Esophagus (tissue), 2 donors: ENCODE measurements at regions not wholly inside any gene's neighbourhood (a gene's known extent, or its start where the extent isn't known, plus 50 kb on each side); places are given as distances from the start of the nearest gene placed in this dataset.

Experiments
- H3K27ac ChIP-seq, 2 donors: one replicate each; pipeline ENCODE4 v1.5.1; 2013; ENCODE audit warnings: low read depth in 2 of 2, mild to moderate bottlenecking in 2 of 2, inconsistent platforms in 1 of 2, low read length in 1 of 2, moderate library complexity in 1 of 2
- H3K27me3 ChIP-seq, 2 donors: one replicate each; pipeline ENCODE4 v1.6.1; 2013; ENCODE audit warnings: low read length in 2 of 2, control low read depth in 1 of 2, mild to moderate bottlenecking in 1 of 2; ENCODE audit not compliant: insufficient read depth in 2 of 2, control insufficient read depth in 1 of 2
- H3K36me3 ChIP-seq, 2 donors: one replicate each; pipeline ENCODE4 v1.6.1; 2013; ENCODE audit warnings: low read length in 1 of 2; ENCODE audit not compliant: control insufficient read depth in 2 of 2, insufficient read depth in 2 of 2
- H3K4me1 ChIP-seq, 2 donors: one replicate each; pipeline ENCODE4 v1.6.1; 2013; ENCODE audit warnings: low read length in 1 of 2; ENCODE audit not compliant: control insufficient read depth in 2 of 2, insufficient read depth in 2 of 2
- H3K4me3 ChIP-seq, 2 donors: one replicate each; pipeline ENCODE4 v1.5.1; 2013; ENCODE audit warnings: low read length in 2 of 2, mild to moderate bottlenecking in 2 of 2, low read depth in 1 of 2, moderate library complexity in 1 of 2
- H3K9me3 ChIP-seq, 2 donors: one replicate each; pipeline ENCODE4 v1.6.1; 2013; ENCODE audit warnings: mild to moderate bottlenecking in 2 of 2, low read depth in 1 of 2, low read length in 1 of 2, moderate library complexity in 1 of 2; ENCODE audit not compliant: control insufficient read depth in 2 of 2, insufficient read depth in 1 of 2
- whole genome bisulfite sequencing, 2 donors: extraction: QIAGEN DNeasy Blood & Tissue Kit; methylation state at CpG; one replicate each; pipeline ENCODE4 v1.1.7; 2013; 5-methylcytosine and 5-hydroxymethylcytosine counted together
- donor health status: healthy with polysubstance abuse.
- donor health status: Bipolar disorder and iron deficiency.

DNA sequence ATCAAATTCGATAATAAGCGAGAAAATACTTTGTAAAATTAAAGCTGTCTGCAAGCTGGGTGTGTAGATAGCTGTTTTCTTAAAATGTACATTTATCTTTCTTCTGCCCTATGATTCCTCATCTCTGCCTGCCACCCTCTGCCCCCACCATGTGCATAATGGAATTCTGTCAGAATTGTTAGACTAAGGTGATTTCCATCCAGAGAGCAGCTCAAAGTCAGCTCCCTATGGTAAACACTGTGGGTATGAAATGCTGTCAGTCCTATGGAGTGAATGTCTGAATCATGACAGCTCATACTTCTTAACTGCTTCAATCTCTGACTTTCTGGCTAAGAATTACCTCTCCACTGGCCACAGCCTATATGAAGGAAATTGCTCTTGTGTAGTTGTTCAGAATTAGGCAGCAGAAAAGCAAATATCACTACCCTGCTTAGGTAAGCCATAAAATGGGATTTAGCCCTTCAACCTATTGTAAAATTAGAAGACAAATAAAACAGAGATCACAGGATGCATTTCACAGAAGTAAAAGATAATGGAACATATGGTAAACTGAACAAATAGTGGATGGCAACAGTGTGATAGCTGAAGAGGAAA is 137.7 kb downstream of the CD8B2 start:
- H3K27me3 ChIP-seq = no peaks in the 10 kb centered on the region
- no peak overlapping the region for H3K4me3 ChIP-seq
- H3K4me1 ChIP-seq = no peaks in the 10 kb centered on the region
- H3K36me3 ChIP-seq = no peaks in the 10 kb centered on the region
- 89 to 96% methylated on average over 2 of the region's 2 CpGs for WGBS, 2 donors
- H3K27ac ChIP-seq = no peak overlapping the region
- H3K9me3 ChIP-seq = peaks cover 6 to 7% of the 10 kb centered on the region in 2 donors

DNA sequence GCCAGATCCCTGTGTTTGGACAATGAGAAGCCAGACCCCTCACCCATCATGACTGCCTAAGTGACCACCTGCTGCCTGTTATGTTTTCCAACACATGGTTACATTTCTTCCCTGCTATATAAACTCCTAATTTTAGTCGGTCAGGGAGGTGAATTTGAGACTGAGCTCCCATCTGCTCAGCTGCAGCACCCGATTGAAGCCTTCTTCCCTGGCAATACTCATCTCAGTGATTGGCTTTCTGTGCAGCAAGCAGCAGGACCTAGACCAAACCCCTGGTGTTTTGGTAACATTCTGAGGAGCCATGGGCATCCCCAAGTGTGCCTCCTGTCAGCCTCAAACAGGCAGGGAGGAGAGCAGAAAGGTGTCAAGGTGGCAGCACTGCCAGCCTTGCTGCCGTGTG is 141.2 kb downstream of the CD8B2 start:
- 86 to 94% methylated on average over 3 of the region's 3 CpGs for WGBS, 2 donors
- peaks cover 6 to 11% of the 10 kb centered on the region in 2 donors for H3K9me3 ChIP-seq
- H3K4me1 ChIP-seq = no peaks in the 10 kb centered on the region
- H3K27me3 ChIP-seq = no peaks in the 10 kb centered on the region
- no peaks in the 10 kb centered on the region for H3K36me3 ChIP-seq
- H3K4me3 ChIP-seq = no peak overlapping the region
- H3K27ac ChIP-seq = no peak overlapping the region

DNA sequence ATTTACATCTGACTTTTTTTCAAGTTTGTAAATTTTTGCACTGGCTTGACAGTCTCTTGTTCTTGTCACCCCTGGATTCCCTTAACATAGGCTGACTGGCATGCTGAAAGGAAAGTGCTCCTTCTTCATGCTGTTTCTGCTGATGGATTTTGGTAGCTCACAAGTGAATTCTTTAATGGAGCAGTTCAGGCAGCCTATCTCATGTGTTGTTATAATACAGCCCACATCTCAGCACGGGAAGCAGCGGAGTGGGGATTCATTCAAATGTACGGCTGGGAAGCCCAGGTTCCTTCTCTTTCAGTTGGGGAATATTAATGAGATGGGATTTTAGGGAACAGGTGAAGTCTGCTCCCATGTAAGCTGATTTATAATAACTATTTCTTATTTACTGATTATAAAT is 142.8 kb downstream of the CD8B2 start:
- H3K4me3 ChIP-seq = no peak overlapping the region
- H3K9me3 ChIP-seq = peaks cover 6 to 11% of the 10 kb centered on the region in 2 donors
- WGBS, 2 donors = 84 to 89% methylated on average over 3 of the region's 3 CpGs
- H3K4me1 ChIP-seq = no peaks in the 10 kb centered on the region
- no peak overlapping the region for H3K27ac ChIP-seq
- H3K27me3 ChIP-seq = no peaks in the 10 kb centered on the region
- H3K36me3 ChIP-seq = no peaks in the 10 kb centered on the region

DNA sequence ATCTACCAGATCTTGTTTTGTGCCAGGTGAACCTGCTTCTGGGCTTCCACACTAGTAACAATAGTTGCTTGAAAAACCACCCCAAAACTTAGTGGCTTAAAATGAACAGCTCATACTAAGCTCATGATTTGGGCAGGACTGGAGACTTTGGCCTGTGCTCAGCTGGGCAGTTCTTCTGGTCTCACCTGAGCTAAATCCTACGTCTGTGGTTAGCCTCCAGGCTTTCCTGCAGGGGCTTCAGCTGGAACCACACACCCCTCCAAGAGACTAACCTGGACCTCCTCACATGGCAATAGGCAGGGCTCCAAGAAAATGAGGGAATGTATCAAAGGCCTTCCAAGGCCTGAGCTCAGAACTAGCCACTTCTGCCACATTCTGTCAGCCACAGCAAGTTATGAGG is 144.1 kb downstream of the CD8B2 start:
- WGBS, 2 donors = 76 to 79% methylated on average over 1 of the region's 1 CpG
- Histone ChIP-seq H3K36me3 (no peaks in the 10 kb centered on the region), H3K4me3 (no peak overlapping the region), H3K4me1 (no peaks in the 10 kb centered on the region), H3K27me3 (no peaks in the 10 kb centered on the region), H3K9me3 (peaks cover 6 to 11% of the 10 kb centered on the region in 2 donors), H3K27ac (no peak overlapping the region)

DNA sequence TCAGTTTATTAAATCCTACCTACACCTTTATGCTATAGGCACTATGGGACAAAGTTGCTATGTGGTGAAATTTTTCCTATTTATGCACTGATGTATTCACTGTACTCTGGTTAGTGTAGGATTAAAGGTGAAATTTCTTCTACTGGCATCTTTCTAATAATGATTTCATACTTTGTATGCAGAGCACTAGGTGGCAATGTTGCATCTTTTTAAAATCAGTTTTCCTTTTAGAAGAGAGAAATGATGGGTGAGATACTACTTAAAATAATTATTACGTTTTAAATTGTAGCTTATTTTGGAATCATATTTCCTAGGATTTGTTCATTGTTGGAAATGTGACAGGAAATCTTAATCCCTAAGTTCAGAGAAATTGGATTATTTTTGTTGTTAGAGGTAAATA is 150.9 kb downstream of the CD8B2 start:
- H3K36me3 ChIP-seq = no peaks in the 10 kb centered on the region
- no peak overlapping the region for H3K4me3 ChIP-seq
- peaks cover 0 to 2% of the 10 kb centered on the region in 2 donors for H3K9me3 ChIP-seq
- no peaks in the 10 kb centered on the region for H3K4me1 ChIP-seq
- H3K27ac ChIP-seq = no peak overlapping the region
- 1 to 2% methylated on average over 1 of the region's 1 CpG for WGBS, 2 donors
- H3K27me3 ChIP-seq = no peaks in the 10 kb centered on the region

DNA sequence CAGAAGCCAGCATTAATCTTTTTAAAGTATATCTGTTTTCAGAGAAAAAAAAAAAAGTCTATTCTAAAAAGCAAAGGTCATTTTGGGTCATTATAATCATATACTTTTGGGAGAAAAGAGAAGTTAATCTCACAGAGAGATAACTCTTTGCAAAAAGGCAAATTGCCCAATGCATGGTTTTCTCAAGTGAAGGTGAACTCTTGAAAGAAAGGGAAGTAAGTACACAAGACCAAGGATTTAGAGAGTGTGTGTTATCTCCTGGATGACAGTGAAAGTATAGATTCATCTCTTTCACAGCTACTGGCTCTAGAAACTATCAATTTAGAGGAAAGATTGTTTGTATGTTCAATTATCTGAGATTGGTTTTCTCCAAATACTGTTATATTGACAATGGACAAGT is 151.4 kb downstream of the CD8B2 start:
- no peak overlapping the region for H3K27ac ChIP-seq
- peaks cover 0 to 2% of the 10 kb centered on the region in 2 donors for H3K9me3 ChIP-seq
- H3K4me1 ChIP-seq = no peaks in the 10 kb centered on the region
- no peak overlapping the region for H3K4me3 ChIP-seq
- H3K27me3 ChIP-seq = no peaks in the 10 kb centered on the region
- no peaks in the 10 kb centered on the region for H3K36me3 ChIP-seq

DNA sequence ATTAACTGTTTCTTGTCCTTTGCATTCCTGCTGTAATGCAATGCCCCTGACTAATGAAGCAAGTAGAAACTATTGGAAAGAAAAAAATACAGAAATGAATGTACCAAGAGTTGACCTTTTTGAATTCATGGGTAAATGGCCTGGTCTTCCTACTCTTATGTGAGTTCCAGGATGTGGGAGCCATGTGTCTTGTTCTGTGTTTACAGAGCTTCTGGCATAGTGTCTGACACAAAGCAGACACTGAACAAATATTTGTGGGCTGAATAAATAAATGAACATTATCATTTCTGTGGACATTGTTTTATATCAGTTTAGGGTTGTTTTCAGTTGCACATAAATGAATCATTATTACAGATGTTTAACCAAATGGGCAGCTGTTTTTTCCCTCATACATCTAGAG is 155.5 kb downstream of the CD8B2 start:
- H3K27ac ChIP-seq = no peak overlapping the region
- no peak overlapping the region for H3K4me3 ChIP-seq
- no peaks in the 10 kb centered on the region for H3K27me3 ChIP-seq
- H3K36me3 ChIP-seq = no peaks in the 10 kb centered on the region
- no peaks in the 10 kb centered on the region for H3K4me1 ChIP-seq
- H3K9me3 ChIP-seq = peaks cover 0 to 2% of the 10 kb centered on the region in 2 donors

DNA sequence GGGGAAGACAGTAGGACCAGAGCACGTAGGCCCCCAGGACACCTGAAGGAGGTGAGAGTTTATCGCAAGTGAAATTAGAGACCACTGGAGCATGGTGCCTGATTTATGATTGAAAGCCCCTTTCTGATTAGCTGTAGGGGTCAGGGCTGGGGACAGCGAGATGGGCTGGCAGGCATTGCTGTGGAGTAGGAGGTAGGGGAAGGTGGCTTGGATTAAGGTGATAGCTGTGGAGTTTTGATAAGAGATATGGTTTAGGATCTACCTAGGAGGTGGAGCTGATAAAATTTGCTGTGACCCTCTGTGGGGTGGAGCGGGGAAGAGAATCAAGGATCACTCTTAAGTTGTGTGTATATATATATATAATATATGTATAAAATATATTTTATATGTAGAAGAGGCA is 157.5 kb downstream of the CD8B2 start:
- peaks cover 0 to 2% of the 10 kb centered on the region in 2 donors for H3K9me3 ChIP-seq
- H3K36me3 ChIP-seq = no peaks in the 10 kb centered on the region
- no peaks in the 10 kb centered on the region for H3K27me3 ChIP-seq
- H3K27ac ChIP-seq = no peak overlapping the region
- no peak overlapping the region for H3K4me3 ChIP-seq
- 91 to 92% methylated on average over 4 of the region's 4 CpGs for WGBS, 2 donors
- H3K4me1 ChIP-seq = no peaks in the 10 kb centered on the region

DNA sequence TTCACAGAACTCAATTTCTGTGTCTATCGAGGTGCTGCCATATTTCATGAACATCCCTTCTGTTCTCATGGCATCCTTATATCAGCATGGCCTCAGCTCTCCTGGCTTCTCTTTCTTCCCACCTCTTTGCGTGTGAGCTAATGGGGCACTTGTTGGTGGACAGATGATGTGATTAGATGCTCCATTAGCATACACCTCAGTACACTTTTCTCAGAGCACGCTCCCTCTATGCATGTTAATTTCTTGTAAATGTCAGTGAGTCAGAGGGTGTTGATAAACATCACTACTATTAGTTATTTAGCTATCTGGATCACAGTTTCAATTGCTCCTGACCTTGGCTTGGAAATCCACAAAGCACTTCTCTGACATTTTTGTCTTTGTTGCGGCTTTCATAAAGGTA is 159.4 kb downstream of the CD8B2 start:
- no peaks in the 10 kb centered on the region for H3K27me3 ChIP-seq
- 91% methylated on average over 4 of the region's 4 CpGs for WGBS, 2 donors

DNA sequence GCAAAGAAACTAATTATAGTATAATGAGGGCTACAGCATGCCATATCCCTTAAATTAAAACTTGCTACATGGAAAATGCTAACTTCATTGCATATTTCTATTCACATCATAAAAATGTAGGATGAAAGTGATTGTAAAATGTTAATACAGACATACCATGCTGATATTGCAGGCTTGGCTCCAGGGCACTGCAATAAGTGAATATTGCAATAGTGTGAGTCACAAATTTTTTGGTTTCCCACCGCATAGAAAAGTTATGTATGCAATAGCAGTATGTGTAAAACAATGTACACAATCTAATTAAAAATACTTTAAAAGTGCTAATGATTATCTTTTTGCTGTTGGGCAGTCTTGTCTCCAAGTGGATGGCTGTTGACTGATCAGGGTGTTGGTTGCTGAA is 162.1 kb downstream of the CD8B2 start:
- H3K27me3 ChIP-seq = no peaks in the 10 kb centered on the region
- H3K4me1 ChIP-seq = no peaks in the 10 kb centered on the region
- no peaks in the 10 kb centered on the region for H3K36me3 ChIP-seq
- H3K9me3 ChIP-seq = no peaks in the 10 kb centered on the region
- no peak overlapping the region for H3K27ac ChIP-seq
- WGBS, 2 donors = 71 to 84% methylated on average over 1 of the region's 1 CpG
- H3K4me3 ChIP-seq = no peak overlapping the region

More for the DNA sequence above, 159.4 kb downstream of the CD8B2 start:
- no peaks in the 10 kb centered on the region for H3K4me1 ChIP-seq
- no peaks in the 10 kb centered on the region for H3K36me3 ChIP-seq
- no peak overlapping the region for H3K27ac ChIP-seq
- H3K9me3 ChIP-seq = no peaks in the 10 kb centered on the region
- no peak overlapping the region for H3K4me3 ChIP-seq
